ENCODE measurements at regions not wholly inside any gene's neighbourhood (a gene's known extent, or its start where the extent isn't known, plus 50 kb on each side); places are given as distances from the start of the nearest gene placed in this dataset.
"Not testable (repeated sequence)": the region's sequence is repeated elsewhere in the genome, so short reads cannot be mapped to it uniquely, and the experiment has no call there.

- no peak for DNase-seq (ENCODE audit: low read depth)
- TF ChIP-seq CTCF (IDR thresholded peaks at IDR 0.05; ENCODE audit: low read depth, low read length, missing control alignments): no peak
- H3K4me3 ChIP-seq (ENCODE audit: low read depth, low read length): no peak overlapping the region
Observed at GRCh38 chr4:159027535-159027934, 75.3 kb upstream of the RAPGEF2 start.

GRCh38 chr4:159029481-159029880 is 73.4 kb upstream of the RAPGEF2 start:
- no peak for DNase-seq (ENCODE audit: low read depth)
- no peak for TF ChIP-seq CTCF (IDR thresholded peaks at IDR 0.05; ENCODE audit: low read depth, low read length, missing control alignments)
- H3K4me3 ChIP-seq (ENCODE audit: low read depth, low read length): no peak overlapping the region

GRCh38 chr4:159030297-159030696 is 72.6 kb upstream of the RAPGEF2 start:
- H3K4me3 ChIP-seq (ENCODE audit: low read depth, low read length); DNase-seq (ENCODE audit: low read depth): not testable (repeated sequence)

GRCh38 chr4:159035570-159035969 is 67.3 kb upstream of the RAPGEF2 start:
- DNase-seq (ENCODE audit: low read depth): no peak
- no peak for TF ChIP-seq CTCF (IDR thresholded peaks at IDR 0.05; ENCODE audit: low read depth, low read length, missing control alignments)
- H3K4me3 ChIP-seq (ENCODE audit: low read depth, low read length): no peak overlapping the region

- no peak for TF ChIP-seq CTCF (IDR thresholded peaks at IDR 0.05; ENCODE audit: low read depth, low read length, missing control alignments)
- DNase-seq (ENCODE audit: low read depth): no peak
- H3K4me3 ChIP-seq (ENCODE audit: low read depth, low read length): no peak overlapping the region
Observed at GRCh38 chr4:159038536-159038935, 64.3 kb upstream of the RAPGEF2 start.

GRCh38 chr4:159041054-159042034 is 61.5 kb upstream of the RAPGEF2 start:
- no peak for TF ChIP-seq CTCF (IDR thresholded peaks at IDR 0.05; ENCODE audit: low read depth, low read length, missing control alignments)
- H3K4me3 ChIP-seq (ENCODE audit: low read depth, low read length): no peak overlapping the region
- no peak for DNase-seq (ENCODE audit: low read depth)

- H3K4me3 ChIP-seq (ENCODE audit: low read depth, low read length): no peak overlapping the region
- TF ChIP-seq CTCF (IDR thresholded peaks at IDR 0.05; ENCODE audit: low read depth, low read length, missing control alignments): peak; percentile 17
- no peak for DNase-seq (ENCODE audit: low read depth)
Observed at GRCh38 chr4:159042097-159042605, 60.7 kb upstream of the RAPGEF2 start.
